ENCODE measurements at regions not wholly inside any gene's neighbourhood (a gene's known extent, or its start where the extent isn't known, plus 50 kb on each side); places are given as distances from the start of the nearest gene placed in this dataset.

DNA sequence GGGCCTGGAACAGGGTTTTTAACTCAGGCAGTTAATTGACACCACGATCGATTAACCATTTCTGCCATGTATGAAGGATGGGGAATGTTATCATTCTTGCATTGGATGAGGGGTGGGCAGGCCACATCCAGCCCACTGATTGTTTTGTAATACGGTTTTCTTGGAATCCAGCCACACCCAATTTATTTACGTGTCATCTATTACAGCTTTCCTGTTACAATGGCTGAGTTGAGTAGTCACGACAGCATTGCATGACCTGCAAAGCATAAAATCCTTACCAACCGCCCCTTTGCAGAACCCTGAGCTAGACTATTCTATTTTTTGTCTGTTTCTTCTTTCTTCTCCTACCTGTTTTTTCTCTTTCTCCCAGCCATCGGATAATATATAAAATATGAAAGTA, 122.0 kb upstream of the STC2 start:
- no peaks in the 10 kb centered on the region for H3K27me3 ChIP-seq
- 75 to 82% methylated on average over 7 of the region's 7 CpGs for whole genome bisulfite sequencing, 2 donors
- no peak overlapping the region for H3K4me3 ChIP-seq
- TF ChIP-seq POLR2AphosphoS5 (IDR thresholded peaks at IDR 0.05) (no peak), EP300 (IDR thresholded peaks at IDR 0.05) (no peak), POLR2A (IDR thresholded peaks at IDR 0.05) (no peak)
- TF ChIP-seq, protein P1, sequence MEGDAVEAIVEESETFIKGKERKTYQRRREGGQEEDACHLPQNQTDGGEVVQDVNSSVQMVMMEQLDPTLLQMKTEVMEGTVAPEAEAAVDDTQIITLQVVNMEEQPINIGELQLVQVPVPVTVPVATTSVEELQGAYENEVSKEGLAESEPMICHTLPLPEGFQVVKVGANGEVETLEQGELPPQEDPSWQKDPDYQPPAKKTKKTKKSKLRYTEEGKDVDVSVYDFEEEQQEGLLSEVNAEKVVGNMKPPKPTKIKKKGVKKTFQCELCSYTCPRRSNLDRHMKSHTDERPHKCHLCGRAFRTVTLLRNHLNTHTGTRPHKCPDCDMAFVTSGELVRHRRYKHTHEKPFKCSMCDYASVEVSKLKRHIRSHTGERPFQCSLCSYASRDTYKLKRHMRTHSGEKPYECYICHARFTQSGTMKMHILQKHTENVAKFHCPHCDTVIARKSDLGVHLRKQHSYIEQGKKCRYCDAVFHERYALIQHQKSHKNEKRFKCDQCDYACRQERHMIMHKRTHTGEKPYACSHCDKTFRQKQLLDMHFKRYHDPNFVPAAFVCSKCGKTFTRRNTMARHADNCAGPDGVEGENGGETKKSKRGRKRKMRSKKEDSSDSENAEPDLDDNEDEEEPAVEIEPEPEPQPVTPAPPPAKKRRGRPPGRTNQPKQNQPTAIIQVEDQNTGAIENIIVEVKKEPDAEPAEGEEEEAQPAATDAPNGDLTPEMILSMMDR (IDR thresholded peaks at IDR 0.05), result no peak
- ATAC-seq (ENCODE audit: low FRiP score in 2 of 2) (no peak), DNase-seq (no peak)
- no peaks in the 10 kb centered on the region for H3K36me3 ChIP-seq
- H3K27ac ChIP-seq, result no peak overlapping the region
- peaks cover 5 to 15% (median 7%) of the 10 kb centered on the region in 4 donors for H3K4me1 ChIP-seq
- no peaks in the 10 kb centered on the region for H3K9me3 ChIP-seq

DNA sequence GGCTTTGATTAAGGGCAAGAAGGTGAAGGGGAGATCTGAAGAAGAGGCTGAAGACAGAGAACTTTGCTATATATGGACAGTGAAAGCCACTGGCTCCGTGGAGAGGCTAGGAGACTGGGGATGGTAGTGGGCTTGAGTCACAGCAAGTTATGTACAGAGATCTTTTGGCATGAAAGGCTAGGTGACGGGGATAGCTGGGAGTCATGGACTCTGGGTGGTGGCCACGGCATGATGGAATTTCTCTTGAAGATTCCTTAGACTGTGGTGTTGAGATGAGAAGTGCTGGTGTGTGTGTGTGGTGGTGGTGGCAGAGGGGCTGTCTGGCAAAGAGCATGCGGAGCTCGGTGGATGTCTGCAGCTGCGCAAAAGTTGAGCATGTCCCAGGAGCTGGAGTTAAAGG, 120.6 kb upstream of the STC2 start:
- Histone ChIP-seq H3K36me3 (no peaks in the 10 kb centered on the region), H3K4me1 (peaks cover 5 to 15% (median 7%) of the 10 kb centered on the region in 4 donors), H3K27ac (no peak overlapping the region), H3K4me3 (no peak overlapping the region), H3K9me3 (no peaks in the 10 kb centered on the region), H3K27me3 (no peaks in the 10 kb centered on the region)
- ATAC-seq (ENCODE audit: low FRiP score in 2 of 2) (no peak), DNase-seq (no peak)
- TF ChIP-seq EP300 (IDR thresholded peaks at IDR 0.05), result no peak
- TF ChIP-seq POLR2A (IDR thresholded peaks at IDR 0.05), result no peak
- TF ChIP-seq, protein P1 (IDR thresholded peaks at IDR 0.05), result no peak
- TF ChIP-seq POLR2AphosphoS5 (IDR thresholded peaks at IDR 0.05), result no peak
- 83 to 92% methylated on average over 6 of the region's 6 CpGs for WGBS, 2 donors

DNA sequence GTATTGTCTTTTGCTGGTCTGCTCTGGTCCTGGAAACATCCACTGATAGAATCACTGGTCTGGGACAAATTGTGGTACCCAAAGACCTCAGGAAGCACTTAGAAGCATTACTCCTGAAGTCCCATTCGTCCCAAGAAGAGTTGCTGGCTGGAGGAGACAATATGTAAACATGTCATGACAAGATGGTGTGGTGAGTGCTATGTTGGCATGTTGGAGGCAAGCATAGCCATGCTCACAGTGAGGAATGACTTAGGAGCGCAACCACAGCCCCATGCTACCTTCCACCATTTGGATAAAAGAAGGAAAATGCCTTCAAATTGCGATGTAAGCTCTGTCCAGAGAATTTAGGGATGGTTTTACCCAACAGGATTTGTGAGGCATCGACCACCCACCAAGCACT, 115.8 kb upstream of the STC2 start:
- ATAC-seq (ENCODE audit: low FRiP score in 2 of 2) (no peak), DNase-seq (no peak)
- no peaks in the 10 kb centered on the region for H3K9me3 ChIP-seq
- no peaks in the 10 kb centered on the region for H3K4me1 ChIP-seq
- H3K4me3 ChIP-seq, result no peak overlapping the region
- TF ChIP-seq, protein P1 (IDR thresholded peaks at IDR 0.05), result no peak
- TF ChIP-seq EP300 (IDR thresholded peaks at IDR 0.05) (no peak), POLR2A (IDR thresholded peaks at IDR 0.05) (no peak), POLR2AphosphoS5 (IDR thresholded peaks at IDR 0.05) (no peak)
- no peaks in the 10 kb centered on the region for H3K27me3 ChIP-seq
- no peak overlapping the region for H3K27ac ChIP-seq
- H3K36me3 ChIP-seq, result no peaks in the 10 kb centered on the region
- 80 to 88% methylated on average over 4 of the region's 4 CpGs for WGBS, 2 donors

DNA sequence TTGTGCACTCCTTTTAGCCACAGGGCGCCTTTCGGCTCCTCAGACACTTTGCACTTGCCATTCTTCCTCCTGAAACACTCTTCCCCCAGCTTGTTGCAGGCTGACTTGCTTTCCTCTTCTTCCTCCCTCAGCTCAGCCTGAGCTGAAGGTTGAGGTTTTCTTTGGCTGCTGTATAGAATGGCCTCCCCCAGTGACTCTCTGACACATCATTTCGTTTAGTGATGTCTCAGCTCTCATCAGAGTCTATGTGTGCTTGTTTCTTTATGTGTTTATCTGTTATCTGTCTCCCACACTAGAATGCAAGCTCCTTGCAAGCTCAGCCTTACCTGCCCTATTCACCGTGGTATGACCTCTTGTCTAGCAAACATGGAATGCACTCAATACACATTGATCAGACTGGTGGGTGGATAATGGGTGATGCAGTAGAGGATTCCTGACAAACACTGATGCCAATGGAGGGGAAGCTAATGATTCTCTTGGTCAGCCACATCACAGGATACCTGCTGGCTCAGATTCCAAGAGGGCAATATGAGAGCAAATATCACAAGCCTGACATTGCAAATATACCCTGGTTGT, 112.9 kb upstream of the STC2 start:
- H3K27me3 ChIP-seq, result no peaks in the 10 kb centered on the region
- H3K4me3 ChIP-seq, result no peak overlapping the region
- no peak for DNase-seq
- no peak for ATAC-seq (ENCODE audit: low FRiP score in 2 of 2)
- H3K9me3 ChIP-seq, result no peaks in the 10 kb centered on the region
- H3K4me1 ChIP-seq, result no peaks in the 10 kb centered on the region
- 66 to 69% methylated on average over 4 of the region's 4 CpGs for WGBS, 2 donors
- H3K27ac ChIP-seq, result no peak overlapping the region
- H3K36me3 ChIP-seq, result no peaks in the 10 kb centered on the region
- TF ChIP-seq, protein P1 (IDR thresholded peaks at IDR 0.05), result no peak
- TF ChIP-seq POLR2A (IDR thresholded peaks at IDR 0.05), result no peak

DNA sequence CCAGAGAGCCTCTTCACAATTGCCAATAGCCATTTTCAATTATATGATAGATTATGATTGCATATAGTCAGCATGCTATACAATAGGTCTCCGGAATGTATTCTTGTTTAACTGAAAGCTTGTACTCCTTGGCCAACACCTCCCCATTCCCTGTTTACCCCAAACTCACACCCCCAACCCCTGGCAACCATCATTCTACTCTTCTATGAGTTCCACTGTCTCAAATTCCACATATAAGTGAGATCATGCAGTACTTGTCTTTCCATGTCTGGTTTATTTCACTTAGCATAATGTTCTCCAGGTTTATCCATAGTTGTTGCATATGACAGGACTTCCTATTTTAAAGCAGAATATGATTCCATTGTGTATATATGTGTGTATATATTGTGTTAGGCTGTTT, 110.7 kb upstream of the STC2 start:
- TF ChIP-seq EP300 (IDR thresholded peaks at IDR 0.05) (no peak), POLR2AphosphoS5 (IDR thresholded peaks at IDR 0.05) (no peak), POLR2A (IDR thresholded peaks at IDR 0.05) (no peak)
- TF ChIP-seq, protein P1 (IDR thresholded peaks at IDR 0.05), result no peak
- Histone ChIP-seq H3K4me1 (no peaks in the 10 kb centered on the region), H3K4me3 (no peak overlapping the region), H3K27me3 (no peaks in the 10 kb centered on the region), H3K36me3 (no peaks in the 10 kb centered on the region), H3K9me3 (no peaks in the 10 kb centered on the region), H3K27ac (no peak overlapping the region)
- ATAC-seq (ENCODE audit: low FRiP score in 2 of 2) (no peak), DNase-seq (no peak)
- WGBS, 2 donors, result 86 to 90% methylated on average over 1 of the region's 1 CpG
